Testis (tissue), 2 donors: ENCODE measurements at regions not wholly inside any gene's neighbourhood (a gene's known extent, or its start where the extent isn't known, plus 50 kb on each side); places are given as distances from the start of the nearest gene placed in this dataset.

Source experiments
- DNase-seq: peaks from one replicate; pipeline ENCODE4 v3.0.0-alpha.2; 2019
- H3K27ac ChIP-seq, 2 donors: fragments of 200-600 bp; sonication (generic); one replicate each; pipeline ENCODE4 v1.5.1; 2019
- H3K27me3 ChIP-seq: fragments of 200-600 bp; sonication (generic); one replicate; pipeline ENCODE4 v1.5.1; 2019
- H3K36me3 ChIP-seq: fragments of 200-600 bp; sonication (generic); one replicate; pipeline ENCODE4 v1.5.1; 2017; ENCODE audit warnings: low read depth; ENCODE audit errors: missing control alignments
- H3K4me1 ChIP-seq: fragments of 200-600 bp; sonication (generic); one replicate; pipeline ENCODE4 v1.5.1; 2019
- H3K4me3 ChIP-seq, 2 donors: fragments of 200-600 bp; sonication (generic); one replicate each; pipeline ENCODE4 v1.5.1; 2017 to 2019
- H3K9me3 ChIP-seq: fragments of 200-600 bp; sonication (generic); one replicate; pipeline ENCODE4 v1.5.1; 2017
- CTCF ChIP-seq, 3 experiments: fragments of 450-650 bp in 2 of 3; fragments of 200-600 bp in 1 of 3; sonication (generic) in 1 of 3; IDR thresholded peaks; one replicate each; pipeline ENCODE4 v1.5.1; 2016 to 2019; ENCODE audit warnings: antibody characterized with exemption in 3 of 3, mild to moderate bottlenecking in 2 of 3, moderate library complexity in 1 of 3
- POLR2A ChIP-seq: fragments of 450-650 bp; IDR thresholded peaks from one replicate; pipeline ENCODE4 v1.6.1; 2017; ENCODE audit warnings: antibody characterized with exemption, mild to moderate bottlenecking, moderate library complexity
- WGBS, 2 donors: methylation state at CpG; one replicate each; pipeline ENCODE4 v1.1.5; 2018; 5-methylcytosine and 5-hydroxymethylcytosine counted together
- intact Hi-C: fragments of 100-400 bp; cut with DNase I; formaldehyde crosslinking; loops from one replicate; pipeline ENCODE4 v1.15.1; 2023; ENCODE audit warnings: low total_unique reads

- no peak overlapping the region for H3K27ac ChIP-seq
- H3K4me3 ChIP-seq = no peak overlapping the region
- H3K9me3 ChIP-seq = no peaks in the 10 kb centered on the region
- H3K36me3 ChIP-seq = no peaks in the 10 kb centered on the region
- WGBS, 2 donors = 60 to 71% methylated on average over 1 of the region's 1 CpG
- TF ChIP-seq POLR2A (no peak), CTCF (IDR thresholded peaks at IDR 0.05) (no peak)
- no peaks in the 10 kb centered on the region for H3K4me1 ChIP-seq
- no peaks in the 10 kb centered on the region for H3K27me3 ChIP-seq
- DNase-seq = no peak
- intact Hi-C loops = no loop called here
These were observed 753.2 kb upstream of the RIOK2 start for GRCh38 chr5:97936231-97936630.

- no peaks in the 10 kb centered on the region for H3K36me3 ChIP-seq
- WGBS, 2 donors = 90 to 100% methylated on average over 1 to 2 of the region's 2 CpGs
- no peak overlapping the region for H3K4me3 ChIP-seq
- intact Hi-C loops = no loop called here
- no peak overlapping the region for H3K27ac ChIP-seq
- no peaks in the 10 kb centered on the region for H3K27me3 ChIP-seq
- H3K9me3 ChIP-seq = no peaks in the 10 kb centered on the region
- no peak for TF ChIP-seq CTCF (IDR thresholded peaks at IDR 0.05)
- no peak for TF ChIP-seq POLR2A
- no peaks in the 10 kb centered on the region for H3K4me1 ChIP-seq
- DNase-seq = no peak
These were observed 754.8 kb upstream of the RIOK2 start for GRCh38 chr5:97937846-97938245.

- H3K4me1 ChIP-seq = no peaks in the 10 kb centered on the region
- H3K4me3 ChIP-seq = no peak overlapping the region
- H3K27me3 ChIP-seq = no peaks in the 10 kb centered on the region
- no peaks in the 10 kb centered on the region for H3K9me3 ChIP-seq
- no peaks in the 10 kb centered on the region for H3K36me3 ChIP-seq
- DNase-seq = no peak
- H3K27ac ChIP-seq = no peak overlapping the region
- TF ChIP-seq CTCF (IDR thresholded peaks at IDR 0.05) (no peak), POLR2A (no peak)
- intact Hi-C loops = no loop called here
These were observed 760.0 kb upstream of the RIOK2 start for GRCh38 chr5:97943036-97943435.

- H3K36me3 ChIP-seq = no peaks in the 10 kb centered on the region
- 81 to 89% methylated on average over 2 of the region's 2 CpGs for WGBS, 2 donors
- intact Hi-C loops = no loop called here
These were observed 768.1 kb upstream of the RIOK2 start for GRCh38 chr5:97951139-97951538.

More at GRCh38 chr5:97951139-97951538, 768.1 kb upstream of the RIOK2 start:
- TF ChIP-seq CTCF (IDR thresholded peaks at IDR 0.05) = no peak
- TF ChIP-seq POLR2A = no peak
- DNase-seq = no peak
- H3K27me3 ChIP-seq = no peaks in the 10 kb centered on the region
- no peaks in the 10 kb centered on the region for H3K4me1 ChIP-seq
- no peaks in the 10 kb centered on the region for H3K9me3 ChIP-seq
- no peak overlapping the region for H3K4me3 ChIP-seq
- H3K27ac ChIP-seq = no peak overlapping the region
